Brain microvascular endothelial cell (primary cell): ENCODE measurements at regions not wholly inside any gene's neighbourhood (a gene's known extent, or its start where the extent isn't known, plus 50 kb on each side); places are given as distances from the start of the nearest gene placed in this dataset.
"Not testable (repeated sequence)": the region's sequence is repeated elsewhere in the genome, so short reads cannot be mapped to it uniquely, and the experiment has no call there.

Experiments
- DNase-seq: peaks from one replicate; pipeline ENCODE4 v3.0.0-alpha.2; 2020
- H3K27ac ChIP-seq: fragments of 250-450 bp; sonication (Bioruptor Pico); 2 replicates; pipeline ENCODE4 v1.5.1; 2020; ENCODE audit warnings: mild to moderate bottlenecking, moderate library complexity
- H3K27me3 ChIP-seq: fragments of 250-450 bp; sonication (Bioruptor Pico); replicated peaks from 2 replicates; pipeline ENCODE4 v1.5.1; 2020; ENCODE audit warnings: mild to moderate bottlenecking
- H3K36me3 ChIP-seq: fragments of 250-450 bp; sonication (Bioruptor Pico); replicated peaks from 2 replicates; pipeline ENCODE4 v1.5.1; 2020; ENCODE audit warnings: mild to moderate bottlenecking
- H3K4me3 ChIP-seq: 2 replicates; pipeline ENCODE4 v1.5.1; 2011; ENCODE audit warnings: low read depth, mild to moderate bottlenecking, control low read depth, low read length, moderate library complexity
- in situ Hi-C: cut with HindIII; loops from 2 replicates; pipeline ENCODE4 v1.10.0; 2017; ENCODE audit warnings: low sequenced_read_pairs, low pct_ligation_motif_present
- TF ChIP-seq, protein P1 (sequence below): IDR thresholded peaks from 2 replicates; pipeline ENCODE4 v1.5.1; 2011; ENCODE audit warnings: low read depth, mild to moderate bottlenecking, moderate library complexity, low read length, control low read depth, inconsistent platforms; ENCODE audit errors: missing control alignments

DNA sequence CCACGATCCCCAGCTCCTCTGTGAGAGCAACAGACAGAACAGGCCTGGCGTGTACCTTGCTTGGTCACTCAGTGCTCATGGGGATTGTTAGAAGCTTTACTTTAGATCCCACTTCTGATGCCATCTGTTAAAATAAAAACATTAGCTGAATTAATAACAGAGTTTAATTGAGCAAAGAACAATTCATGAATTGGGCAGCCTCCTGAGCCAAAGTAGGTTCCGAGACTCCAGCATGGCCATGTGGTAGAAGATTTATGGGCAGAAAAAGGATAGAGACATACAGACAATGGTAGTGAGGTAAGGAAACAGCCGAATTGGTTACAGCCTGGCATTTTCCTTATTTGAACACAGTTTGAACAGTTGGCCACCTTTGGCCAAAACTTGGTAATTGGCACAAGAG is 223.9 kb upstream of the TRPC4 start:
- in situ Hi-C loops, result no loop called here

DNA sequence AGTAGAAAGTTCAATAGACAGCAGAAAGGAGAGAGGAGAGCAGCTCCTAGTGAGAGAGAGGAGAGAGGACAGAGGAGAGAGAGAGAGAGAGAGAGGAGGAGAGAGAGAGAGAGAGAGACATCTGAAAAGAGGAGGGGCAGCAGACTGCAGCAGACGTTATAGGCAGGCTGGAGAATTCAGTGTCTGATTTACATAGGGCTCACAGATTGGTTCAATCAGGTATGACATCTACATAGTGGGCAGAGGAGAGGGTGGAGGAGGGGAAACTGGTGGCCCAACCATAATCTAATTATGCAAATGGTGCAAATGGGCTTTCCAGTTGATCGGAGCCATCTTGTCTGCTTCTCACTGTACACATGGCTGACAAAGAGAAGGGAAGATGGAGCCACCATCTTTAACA is 221.3 kb upstream of the TRPC4 start:
- TF ChIP-seq, protein P1, sequence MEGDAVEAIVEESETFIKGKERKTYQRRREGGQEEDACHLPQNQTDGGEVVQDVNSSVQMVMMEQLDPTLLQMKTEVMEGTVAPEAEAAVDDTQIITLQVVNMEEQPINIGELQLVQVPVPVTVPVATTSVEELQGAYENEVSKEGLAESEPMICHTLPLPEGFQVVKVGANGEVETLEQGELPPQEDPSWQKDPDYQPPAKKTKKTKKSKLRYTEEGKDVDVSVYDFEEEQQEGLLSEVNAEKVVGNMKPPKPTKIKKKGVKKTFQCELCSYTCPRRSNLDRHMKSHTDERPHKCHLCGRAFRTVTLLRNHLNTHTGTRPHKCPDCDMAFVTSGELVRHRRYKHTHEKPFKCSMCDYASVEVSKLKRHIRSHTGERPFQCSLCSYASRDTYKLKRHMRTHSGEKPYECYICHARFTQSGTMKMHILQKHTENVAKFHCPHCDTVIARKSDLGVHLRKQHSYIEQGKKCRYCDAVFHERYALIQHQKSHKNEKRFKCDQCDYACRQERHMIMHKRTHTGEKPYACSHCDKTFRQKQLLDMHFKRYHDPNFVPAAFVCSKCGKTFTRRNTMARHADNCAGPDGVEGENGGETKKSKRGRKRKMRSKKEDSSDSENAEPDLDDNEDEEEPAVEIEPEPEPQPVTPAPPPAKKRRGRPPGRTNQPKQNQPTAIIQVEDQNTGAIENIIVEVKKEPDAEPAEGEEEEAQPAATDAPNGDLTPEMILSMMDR, result no peak
- Histone ChIP-seq H3K4me3 (no peak overlapping the region), H3K36me3 (no peaks in the 10 kb centered on the region), H3K27me3 (no peaks in the 10 kb centered on the region), H3K27ac (no peak overlapping the region)
- in situ Hi-C loops, result no loop called here
- no peak for DNase-seq

More for the DNA sequence above, 223.9 kb upstream of the TRPC4 start:
- no peaks in the 10 kb centered on the region for H3K36me3 ChIP-seq
- no peak overlapping the region for H3K4me3 ChIP-seq
- H3K27me3 ChIP-seq, result no peaks in the 10 kb centered on the region
- H3K27ac ChIP-seq, result no peak overlapping the region
- TF ChIP-seq, protein P1, result no peak
- no peak for DNase-seq

DNA sequence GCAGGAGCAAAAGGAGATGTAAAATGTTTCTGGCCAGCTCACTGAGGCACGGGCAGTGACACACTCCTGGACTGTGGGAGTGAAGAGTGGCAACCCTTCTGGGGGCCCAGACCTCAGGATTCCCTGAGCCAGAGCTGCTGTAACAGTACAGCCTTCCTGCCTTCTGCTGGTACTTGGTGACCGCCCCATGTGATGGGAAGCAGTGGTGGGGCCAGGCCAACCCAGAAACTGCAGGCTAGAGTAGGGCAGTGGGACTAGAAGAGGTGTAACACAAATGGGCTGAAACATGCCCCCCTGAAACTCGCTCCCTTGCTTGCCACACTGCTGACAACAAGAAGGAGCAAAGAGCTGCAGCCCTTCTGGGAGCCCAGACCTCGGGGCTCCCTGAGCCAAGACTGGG is 217.1 kb upstream of the TRPC4 start:
- in situ Hi-C loops, result no loop called here
- TF ChIP-seq, protein P1, result no peak

DNA sequence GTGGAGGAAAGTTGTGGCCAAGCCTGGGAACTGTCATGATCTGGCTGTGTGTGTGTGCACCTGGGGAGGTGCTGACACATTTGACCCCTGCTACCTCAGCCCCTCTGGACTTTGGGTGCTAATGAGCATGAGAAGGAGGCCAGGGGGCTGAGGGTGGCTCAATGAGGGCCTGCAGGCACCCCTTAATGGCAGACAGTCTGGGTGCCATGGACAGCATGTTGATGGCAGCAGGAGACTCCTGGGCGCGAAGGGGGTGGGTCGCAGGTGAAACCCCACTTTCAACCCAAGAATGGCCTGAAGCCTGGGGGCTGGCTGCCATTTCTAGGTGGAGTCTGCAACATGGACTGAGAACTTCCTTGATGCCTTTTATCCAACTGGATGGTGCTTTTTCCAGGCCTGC is 216.4 kb upstream of the TRPC4 start:
- H3K27me3 ChIP-seq, result no peaks in the 10 kb centered on the region
- H3K4me3 ChIP-seq, result no peak overlapping the region
- TF ChIP-seq, protein P1, result no peak
- in situ Hi-C loops, result no loop called here
- no peak for DNase-seq
- H3K27ac ChIP-seq, result no peak overlapping the region
- no peaks in the 10 kb centered on the region for H3K36me3 ChIP-seq

More for the DNA sequence above, 217.1 kb upstream of the TRPC4 start:
- no peak overlapping the region for H3K4me3 ChIP-seq
- no peaks in the 10 kb centered on the region for H3K36me3 ChIP-seq
- H3K27me3 ChIP-seq, result no peaks in the 10 kb centered on the region
- no peak for DNase-seq
- H3K27ac ChIP-seq, result no peak overlapping the region

DNA sequence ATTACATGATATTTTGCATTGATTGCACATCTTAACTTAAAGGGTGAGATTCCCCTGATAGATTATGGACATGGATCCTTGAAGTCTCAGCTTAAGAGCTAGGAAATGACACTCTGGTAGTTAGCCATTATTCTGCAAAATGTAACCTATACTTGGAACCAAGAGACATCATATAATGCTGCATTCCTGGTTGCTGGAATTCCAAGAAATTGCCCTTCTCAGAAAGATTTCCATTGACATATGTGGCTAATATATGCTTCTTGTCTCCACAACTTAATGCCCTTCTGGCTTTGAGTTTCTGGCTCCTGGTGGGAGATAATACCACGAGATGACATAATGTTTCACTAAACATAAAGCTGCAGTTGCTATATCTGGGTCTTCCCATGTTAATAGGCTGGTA is 204.4 kb upstream of the TRPC4 start:
- no peaks in the 10 kb centered on the region for H3K27me3 ChIP-seq
- H3K27ac ChIP-seq, result no peak overlapping the region
- in situ Hi-C loops, result no loop called here
- no peaks in the 10 kb centered on the region for H3K36me3 ChIP-seq
- TF ChIP-seq, protein P1, result no peak
- no peak overlapping the region for H3K4me3 ChIP-seq
- DNase-seq, result no peak

DNA sequence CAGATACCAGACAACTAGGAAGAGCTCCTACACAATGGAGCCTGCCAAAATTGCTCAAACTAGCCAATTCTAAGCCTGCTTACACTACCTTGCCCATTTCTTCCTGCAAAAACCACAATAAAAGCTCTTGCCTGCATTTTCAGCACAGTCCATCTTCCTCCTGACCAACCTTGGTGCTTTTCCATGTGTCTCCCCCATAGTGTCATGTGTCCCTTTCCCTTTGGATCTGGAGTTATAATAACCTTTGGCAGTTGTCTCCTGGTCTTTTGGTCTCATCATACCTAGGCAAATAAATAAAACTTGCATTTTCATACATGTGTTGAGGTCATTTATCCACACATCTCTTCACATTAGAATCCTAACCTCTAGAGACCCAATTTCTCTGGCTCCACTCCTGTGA is 203.1 kb upstream of the TRPC4 start:
- in situ Hi-C loops, result no loop called here
- H3K27me3 ChIP-seq, result no peaks in the 10 kb centered on the region
- H3K36me3 ChIP-seq, result no peaks in the 10 kb centered on the region
- DNase-seq, result no peak
- no peak overlapping the region for H3K4me3 ChIP-seq
- TF ChIP-seq, protein P1, result no peak
- no peak overlapping the region for H3K27ac ChIP-seq

DNA sequence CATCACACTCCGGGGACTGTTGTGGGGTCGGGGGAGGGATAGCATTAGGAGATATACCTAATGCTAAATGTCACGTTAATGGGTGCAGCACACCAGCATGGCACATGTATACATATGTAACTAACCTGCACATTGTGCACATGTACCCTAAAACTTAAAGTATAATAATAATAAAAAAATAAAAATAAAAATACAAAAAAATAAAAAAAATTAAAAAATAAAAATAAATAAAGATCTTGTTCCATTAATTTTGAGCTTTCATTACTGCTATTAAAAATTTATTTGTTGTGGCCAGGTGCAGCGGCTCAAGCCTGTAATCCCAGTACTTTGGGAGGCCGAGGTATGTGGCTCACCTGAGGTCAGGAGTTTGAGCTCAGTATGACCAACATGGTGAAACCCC is 201.8 kb upstream of the TRPC4 start:
- H3K27ac ChIP-seq, H3K27me3 ChIP-seq, H3K4me3 ChIP-seq, H3K36me3 ChIP-seq, in situ Hi-C loops, DNase-seq: not testable (repeated sequence)
